ENCODE measurements at regions not wholly inside any gene's neighbourhood (a gene's known extent, or its start where the extent isn't known, plus 50 kb on each side); places are given as distances from the start of the nearest gene placed in this dataset.

DNA sequence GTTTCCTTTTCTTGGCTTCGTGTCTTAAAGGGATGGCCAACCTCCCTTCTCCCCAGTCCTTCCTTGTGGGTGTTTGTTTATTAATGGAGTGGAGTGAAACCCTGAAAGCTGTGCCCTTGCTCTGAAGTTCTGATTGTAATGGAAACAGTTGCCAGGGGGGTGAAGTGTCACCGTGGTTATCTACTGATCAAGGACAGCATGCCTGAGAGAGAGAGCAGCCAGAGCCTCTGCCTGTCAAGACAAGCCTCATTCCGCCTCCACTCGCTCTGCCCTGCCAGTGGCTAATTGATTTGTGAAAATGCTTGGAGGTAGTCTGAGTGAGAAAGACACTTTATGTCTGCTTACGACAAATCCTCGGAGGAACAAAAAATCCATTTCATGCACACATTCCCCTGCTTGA, 143.7 kb upstream of the SLC30A5 start:
- Histone ChIP-seq H3K27me3 (ENCODE audit: insufficient read depth, low read length, poor library complexity) (no peaks in the 10 kb centered on the region), H3K79me2 (ENCODE audit: insufficient read depth, low read length) (no peaks in the 10 kb centered on the region), H3K36me3 (ENCODE audit: insufficient read depth, low read length) (no peaks in the 10 kb centered on the region), H2AFZ (ENCODE audit: low read depth, low read length) (no peak overlapping the region), H4K20me1 (ENCODE audit: insufficient read depth, low read length) (no peaks in the 10 kb centered on the region), H3K9ac (ENCODE audit: low read depth, low read length) (no peak overlapping the region), H3K9me3 (ENCODE audit: insufficient read depth, low read length, severe bottlenecking) (no peaks in the 10 kb centered on the region), H3K4me2 (ENCODE audit: insufficient read depth, low read length) (no peak overlapping the region), H3K4me1 (ENCODE audit: insufficient read depth, low read length) (no peaks in the 10 kb centered on the region), H3K4me3 (ENCODE audit: low read depth in 1 of 2, low read length in 2 of 2) (no peak overlapping the region), H3K27ac (ENCODE audit: low read length) (no peak overlapping the region)
- TF ChIP-seq EZH2 (IDR thresholded peaks at IDR 0.05; ENCODE audit: borderline replicate concordance, low read depth, low read length, severe bottlenecking): no peak
- TF ChIP-seq, protein P1, sequence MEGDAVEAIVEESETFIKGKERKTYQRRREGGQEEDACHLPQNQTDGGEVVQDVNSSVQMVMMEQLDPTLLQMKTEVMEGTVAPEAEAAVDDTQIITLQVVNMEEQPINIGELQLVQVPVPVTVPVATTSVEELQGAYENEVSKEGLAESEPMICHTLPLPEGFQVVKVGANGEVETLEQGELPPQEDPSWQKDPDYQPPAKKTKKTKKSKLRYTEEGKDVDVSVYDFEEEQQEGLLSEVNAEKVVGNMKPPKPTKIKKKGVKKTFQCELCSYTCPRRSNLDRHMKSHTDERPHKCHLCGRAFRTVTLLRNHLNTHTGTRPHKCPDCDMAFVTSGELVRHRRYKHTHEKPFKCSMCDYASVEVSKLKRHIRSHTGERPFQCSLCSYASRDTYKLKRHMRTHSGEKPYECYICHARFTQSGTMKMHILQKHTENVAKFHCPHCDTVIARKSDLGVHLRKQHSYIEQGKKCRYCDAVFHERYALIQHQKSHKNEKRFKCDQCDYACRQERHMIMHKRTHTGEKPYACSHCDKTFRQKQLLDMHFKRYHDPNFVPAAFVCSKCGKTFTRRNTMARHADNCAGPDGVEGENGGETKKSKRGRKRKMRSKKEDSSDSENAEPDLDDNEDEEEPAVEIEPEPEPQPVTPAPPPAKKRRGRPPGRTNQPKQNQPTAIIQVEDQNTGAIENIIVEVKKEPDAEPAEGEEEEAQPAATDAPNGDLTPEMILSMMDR (IDR thresholded peaks at IDR 0.05; ENCODE audit: borderline replicate concordance, extremely low read depth, low read length, poor library complexity, severe bottlenecking): no peak
- no peak for DNase-seq
- no peak for ATAC-seq (ENCODE audit: insufficient read depth, low read depth)

- no peak overlapping the region for H2AFZ ChIP-seq (ENCODE audit: low read depth, low read length)
- no peak overlapping the region for H3K27ac ChIP-seq (ENCODE audit: low read length)
- DNase-seq (no peak), ATAC-seq (ENCODE audit: insufficient read depth, low read depth) (no peak)
- no peak overlapping the region for H3K4me3 ChIP-seq (ENCODE audit: low read depth in 1 of 2, low read length in 2 of 2)
- no peaks in the 10 kb centered on the region for H3K79me2 ChIP-seq (ENCODE audit: insufficient read depth, low read length)
- no peak overlapping the region for H3K4me2 ChIP-seq (ENCODE audit: insufficient read depth, low read length)
- no peaks in the 10 kb centered on the region for H3K4me1 ChIP-seq (ENCODE audit: insufficient read depth, low read length)
- H3K9ac ChIP-seq (ENCODE audit: low read depth, low read length): no peak overlapping the region
- TF ChIP-seq EZH2 (IDR thresholded peaks at IDR 0.05; ENCODE audit: borderline replicate concordance, low read depth, low read length, severe bottlenecking): no peak
- TF ChIP-seq, protein P1 (IDR thresholded peaks at IDR 0.05; ENCODE audit: borderline replicate concordance, extremely low read depth, low read length, poor library complexity, severe bottlenecking): no peak
- H3K27me3 ChIP-seq (ENCODE audit: insufficient read depth, low read length, poor library complexity): no peaks in the 10 kb centered on the region
- H4K20me1 ChIP-seq (ENCODE audit: insufficient read depth, low read length): no peaks in the 10 kb centered on the region
- no peaks in the 10 kb centered on the region for H3K9me3 ChIP-seq (ENCODE audit: insufficient read depth, low read length, severe bottlenecking)
- H3K36me3 ChIP-seq (ENCODE audit: insufficient read depth, low read length): no peaks in the 10 kb centered on the region
Measured at GRCh38 chr5:68950930-68951329, 142.9 kb upstream of the SLC30A5 start.

DNA sequence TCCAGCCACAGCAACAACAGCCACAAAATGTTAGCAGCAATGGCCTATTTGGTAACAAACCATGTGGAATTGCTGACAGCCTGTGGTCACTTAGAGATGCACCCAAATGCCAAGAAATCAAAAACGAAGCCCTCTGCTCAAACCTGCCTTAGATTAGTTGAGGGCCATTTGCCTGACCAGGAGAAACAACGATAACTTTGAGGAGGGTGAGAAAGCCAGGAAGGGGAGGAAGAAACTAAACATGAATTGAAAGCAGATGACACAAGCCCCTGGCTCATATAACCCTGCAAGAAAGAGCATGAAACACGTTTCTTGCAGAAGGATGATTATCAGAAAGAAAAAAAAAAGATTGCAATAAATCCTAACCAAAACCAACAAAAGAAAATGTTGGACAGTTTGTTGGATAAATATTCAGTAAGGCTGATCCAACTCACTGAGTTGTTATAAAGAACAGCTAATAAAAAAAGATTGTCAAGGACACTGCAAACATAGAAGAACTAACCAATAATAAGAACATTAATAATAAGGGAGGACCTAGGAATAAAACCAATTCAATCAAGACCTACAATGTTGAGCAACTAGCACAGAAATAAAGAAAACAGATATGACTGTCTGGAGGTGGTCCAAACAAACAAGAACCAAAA, 140.5 kb upstream of the SLC30A5 start:
- Histone ChIP-seq H3K4me1 (ENCODE audit: insufficient read depth, low read length) (no peaks in the 10 kb centered on the region), H3K4me2 (ENCODE audit: insufficient read depth, low read length) (no peak overlapping the region), H2AFZ (ENCODE audit: low read depth, low read length) (no peak overlapping the region), H4K20me1 (ENCODE audit: insufficient read depth, low read length) (no peaks in the 10 kb centered on the region), H3K27ac (ENCODE audit: low read length) (no peak overlapping the region), H3K36me3 (ENCODE audit: insufficient read depth, low read length) (no peaks in the 10 kb centered on the region), H3K79me2 (ENCODE audit: insufficient read depth, low read length) (no peaks in the 10 kb centered on the region), H3K27me3 (ENCODE audit: insufficient read depth, low read length, poor library complexity) (no peaks in the 10 kb centered on the region), H3K4me3 (ENCODE audit: low read depth in 1 of 2, low read length in 2 of 2) (no peak overlapping the region), H3K9ac (ENCODE audit: low read depth, low read length) (no peak overlapping the region), H3K9me3 (ENCODE audit: insufficient read depth, low read length, severe bottlenecking) (no peaks in the 10 kb centered on the region)
- no peak for DNase-seq
- TF ChIP-seq EZH2 (IDR thresholded peaks at IDR 0.05; ENCODE audit: borderline replicate concordance, low read depth, low read length, severe bottlenecking): no peak
- TF ChIP-seq, protein P1 (IDR thresholded peaks at IDR 0.05; ENCODE audit: borderline replicate concordance, extremely low read depth, low read length, poor library complexity, severe bottlenecking): no peak
- no peak for ATAC-seq (ENCODE audit: insufficient read depth, low read depth)

All from DND-41 (cell line).